Stimulated activated CD4-positive, alpha-beta T cell treated with anti-CD3 and anti-CD28 coated beads, Interleukin-2, amount 100 ng/mL, for 4 hours (primary cell): ENCODE measurements at regions not wholly inside any gene's neighbourhood (a gene's known extent, or its start where the extent isn't known, plus 50 kb on each side); places are given as distances from the start of the nearest gene placed in this dataset.

Experiments used
- DNase-seq: peaks from one replicate; pipeline ENCODE4 v3.0.0-alpha.2; 2020; ENCODE audit warnings: low read depth

DNA sequence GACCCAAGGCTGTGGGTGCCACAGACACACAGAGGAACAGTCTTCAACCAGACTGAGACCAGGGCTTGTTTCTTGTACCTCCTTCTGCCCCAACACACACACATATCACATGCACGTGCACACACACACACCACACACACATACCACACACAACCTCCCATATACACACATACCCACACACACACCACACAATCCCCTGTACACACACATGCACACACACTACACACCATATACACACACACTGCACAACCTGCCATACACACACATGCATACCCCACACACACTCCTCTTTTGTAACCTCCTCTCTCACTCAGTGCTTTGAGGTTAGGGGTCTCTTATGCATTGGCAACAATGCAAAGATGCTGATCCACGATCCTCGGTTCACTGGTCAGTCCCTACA lies 217.0 kb downstream of the AJAP1 start:
- no peak for DNase-seq

DNA sequence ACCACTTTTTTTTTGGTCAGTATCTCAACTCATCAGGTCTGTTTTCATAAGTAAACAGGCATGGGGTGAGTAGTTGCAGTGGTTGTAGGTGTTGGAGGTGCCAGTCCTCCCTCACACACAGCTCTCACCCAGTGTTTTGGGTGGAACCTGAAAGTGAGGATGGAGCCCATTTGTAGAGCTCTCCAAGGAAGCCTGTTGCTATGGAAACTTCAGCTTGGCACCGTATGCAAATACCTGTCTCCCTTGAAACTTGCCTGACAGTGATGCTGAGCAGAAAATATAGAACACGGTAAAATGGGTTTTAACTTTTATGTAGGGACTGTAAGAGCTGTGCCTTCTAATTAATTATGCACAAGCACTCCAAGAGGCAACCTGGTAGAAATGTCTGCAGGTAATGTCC lies 214.1 kb downstream of the AJAP1 start:
- no peak for DNase-seq

DNA sequence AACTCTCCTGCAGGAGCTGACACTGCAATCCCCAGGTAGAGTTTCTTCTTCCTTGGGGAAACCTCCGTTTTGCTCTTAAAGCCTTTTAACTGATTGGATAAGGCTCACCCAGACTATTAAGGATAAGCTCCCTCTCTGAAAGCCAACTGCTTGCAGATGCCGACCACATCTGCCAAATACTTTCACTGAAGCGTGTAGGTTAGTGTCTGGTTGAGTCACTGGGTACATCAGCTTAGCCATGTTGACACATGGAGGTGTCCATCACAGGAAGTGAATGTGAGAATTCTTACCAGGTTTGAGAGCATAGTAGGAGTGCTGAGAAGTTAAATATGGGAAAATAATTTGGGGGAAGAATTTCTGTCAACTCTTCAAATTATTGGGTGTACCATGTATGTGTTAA lies 202.0 kb downstream of the AJAP1 start:
- DNase-seq: no peak

DNA sequence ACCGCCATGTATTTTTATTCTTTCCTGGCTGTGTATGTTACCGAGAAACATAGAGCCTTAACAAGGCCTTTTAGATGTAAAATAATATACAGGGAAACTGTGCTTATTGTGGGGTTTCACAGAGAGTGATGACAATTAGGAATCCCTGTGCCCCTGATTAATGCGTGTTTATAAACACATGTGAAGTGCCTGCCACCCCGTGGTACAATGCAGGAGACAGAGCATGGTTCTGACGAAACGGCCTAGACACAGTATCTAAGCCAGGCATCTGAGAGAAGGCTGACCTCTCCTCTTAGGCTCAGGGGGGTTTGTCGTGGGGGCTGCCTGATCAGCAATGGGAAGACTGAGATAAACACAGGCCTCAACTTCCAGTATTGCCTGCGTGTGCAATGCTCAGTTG lies 200.0 kb downstream of the AJAP1 start:
- DNase-seq: no peak

DNA sequence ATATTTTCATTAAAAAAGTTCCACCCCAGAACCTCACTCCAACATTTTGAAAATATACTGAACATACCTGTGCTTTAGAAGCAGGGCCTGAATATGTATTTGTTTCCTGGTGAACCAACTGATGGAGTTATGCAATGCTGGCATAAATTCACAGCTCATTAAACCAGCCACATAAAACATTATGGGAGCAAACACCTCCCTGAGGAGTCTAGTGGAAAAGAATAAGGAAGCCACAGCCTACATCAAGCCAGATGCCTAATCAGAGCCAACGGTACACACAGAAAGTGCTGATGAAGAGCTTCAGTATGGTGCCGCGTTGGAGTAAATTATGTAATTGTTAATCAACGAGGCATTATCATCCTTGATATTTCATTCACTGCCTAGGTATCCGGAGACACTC lies 199.5 kb downstream of the AJAP1 start:
- no peak for DNase-seq

DNA sequence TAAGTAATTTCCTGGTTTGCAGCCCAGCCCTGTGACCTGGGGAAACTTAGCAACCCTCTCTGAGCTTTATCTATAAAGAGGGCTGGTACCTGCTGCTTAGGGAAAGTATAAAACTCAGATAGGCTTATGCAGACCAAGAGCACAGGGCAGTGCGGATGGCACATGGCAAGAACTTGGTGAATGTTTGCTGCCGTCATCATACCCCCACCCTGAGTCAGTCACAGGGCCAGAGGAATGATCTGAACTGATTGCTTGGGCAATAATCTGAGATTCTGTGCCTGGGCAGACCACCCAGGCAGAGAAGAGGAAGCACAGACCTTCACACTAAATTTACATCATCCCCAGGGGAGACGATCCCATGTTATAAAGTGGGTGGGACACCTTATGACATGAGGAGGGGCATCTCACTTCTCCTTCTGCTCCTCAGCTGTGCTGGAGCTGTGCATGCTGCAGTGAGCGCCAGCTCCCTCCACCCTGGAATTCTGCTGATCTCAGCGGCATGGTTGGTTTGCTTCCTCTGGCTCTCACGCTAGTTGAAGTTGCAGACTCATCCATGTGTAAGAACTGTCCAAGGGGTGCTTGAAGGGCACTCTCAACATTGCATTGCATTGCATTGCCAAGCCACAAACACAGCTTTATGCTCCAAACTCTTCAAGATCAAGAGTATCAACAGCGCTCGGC lies 197.1 kb downstream of the AJAP1 start:
- no peak for DNase-seq

DNA sequence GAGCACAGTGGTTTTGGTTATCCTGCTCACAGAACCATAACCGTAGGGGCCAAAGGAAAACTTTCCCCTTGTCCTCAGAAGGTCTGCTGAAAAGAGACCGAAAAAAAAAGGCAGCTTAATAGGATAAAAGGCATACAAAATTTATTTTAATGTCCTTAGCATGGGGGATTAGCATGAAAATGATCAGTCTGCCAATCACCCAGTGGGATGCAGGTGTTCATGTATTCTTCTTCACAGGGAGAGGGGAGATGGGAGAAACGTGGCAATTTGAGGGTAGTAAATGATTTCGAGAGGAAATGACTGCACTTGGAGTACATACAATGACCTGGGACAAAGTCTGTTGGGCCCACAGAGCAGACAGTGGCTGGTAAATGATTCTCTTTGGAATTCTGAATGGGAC lies 194.0 kb downstream of the AJAP1 start:
- DNase-seq: no peak

DNA sequence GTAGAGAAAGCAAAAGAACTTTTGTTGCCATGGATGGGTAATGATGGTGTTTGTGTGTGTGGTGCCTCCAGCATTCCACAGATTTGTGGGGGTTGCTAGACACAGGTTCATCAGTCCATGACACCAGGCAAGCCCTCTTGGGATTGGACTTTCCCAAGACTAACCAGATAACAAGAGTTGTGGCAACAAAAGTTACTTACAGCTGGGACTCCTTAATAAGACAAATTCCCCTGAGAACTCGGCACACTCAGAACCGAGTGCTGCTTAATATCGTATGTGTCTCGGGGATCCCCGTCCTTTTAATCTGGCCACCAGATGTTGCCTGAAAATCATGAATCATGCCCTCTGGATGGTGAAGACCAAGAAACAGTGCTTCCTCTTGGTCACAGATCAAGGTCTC lies 193.3 kb downstream of the AJAP1 start:
- no peak for DNase-seq
